GM18861 (cell line): ENCODE measurements at regions not wholly inside any gene's neighbourhood (a gene's known extent, or its start where the extent isn't known, plus 50 kb on each side); places are given as distances from the start of the nearest gene placed in this dataset.

Experiments
- ATAC-seq: cut with Tn5 transposase; IDR thresholded peaks from one replicate; pipeline ENCODE4 v1.9.1; 2021; ENCODE audit not compliant: unreplicated experiment

GRCh38 chr4:160872491-160872890 is 1291.3 kb downstream of the FSTL5 start:
- no peak for ATAC-seq

- no peak for ATAC-seq
These were observed 1286.6 kb downstream of the FSTL5 start for GRCh38 chr4:160877087-160877790.

- no peak for ATAC-seq
These were observed 1283.6 kb downstream of the FSTL5 start for GRCh38 chr4:160880180-160880579.

GRCh38 chr4:160887668-160888067 is 1276.1 kb downstream of the FSTL5 start:
- no peak for ATAC-seq

GRCh38 chr4:160894128-160894527 is 1269.7 kb downstream of the FSTL5 start:
- no peak for ATAC-seq

GRCh38 chr4:160894809-160895208 is 1269.0 kb downstream of the FSTL5 start:
- no peak for ATAC-seq

- no peak for ATAC-seq
These were observed 1236.5 kb downstream of the FSTL5 start for GRCh38 chr4:160927311-160927710.

- ATAC-seq = no peak
These were observed 1235.3 kb downstream of the FSTL5 start for GRCh38 chr4:160928482-160928881.

GRCh38 chr4:160947653-160948052 is 1216.1 kb downstream of the FSTL5 start:
- no peak for ATAC-seq

GRCh38 chr4:160956875-160957274 is 1206.9 kb downstream of the FSTL5 start:
- ATAC-seq = no peak

GRCh38 chr4:160969925-160970324 is 1193.9 kb downstream of the FSTL5 start:
- ATAC-seq = no peak

GRCh38 chr4:160980091-160980490 is 1183.7 kb downstream of the FSTL5 start:
- no peak for ATAC-seq

- no peak for ATAC-seq
These were observed 1182.7 kb downstream of the FSTL5 start for GRCh38 chr4:160981083-160981482.

GRCh38 chr4:160983035-160983434 is 1180.8 kb downstream of the FSTL5 start:
- ATAC-seq = no peak

GRCh38 chr4:161002386-161002785 is 1161.4 kb downstream of the FSTL5 start:
- no peak for ATAC-seq

- ATAC-seq = no peak
These were observed 1160.3 kb downstream of the FSTL5 start for GRCh38 chr4:161003418-161004057.

- ATAC-seq = no peak
These were observed 1158.1 kb downstream of the FSTL5 start for GRCh38 chr4:161005746-161006145.

- no peak for ATAC-seq
These were observed 1155.3 kb downstream of the FSTL5 start for GRCh38 chr4:161008527-161008926.

- no peak for ATAC-seq
These were observed 1153.6 kb downstream of the FSTL5 start for GRCh38 chr4:161010227-161010626.
